Progenitor cell of endocrine pancreas (in vitro differentiated cells): ENCODE measurements at regions not wholly inside any gene's neighbourhood (a gene's known extent, or its start where the extent isn't known, plus 50 kb on each side); places are given as distances from the start of the nearest gene placed in this dataset.

Source experiments
- DNase-seq: peaks from one replicate; pipeline ENCODE4 v3.0.0; 2021; ENCODE audit warnings: low spot score; ENCODE audit not compliant: unreplicated experiment
- H3K27ac Mint-ChIP-seq: 2 replicates; pipeline ENCODE4 v1.8.0; 2021; ENCODE audit warnings: mild to moderate bottlenecking, moderate library complexity, mixed read lengths
- H3K27me3 Mint-ChIP-seq: 2 replicates; pipeline ENCODE4 v1.8.0; 2021; ENCODE audit warnings: mixed read lengths
- H3K36me3 Mint-ChIP-seq: 2 replicates; pipeline ENCODE4 v1.8.0; 2022; ENCODE audit warnings: mixed read lengths; ENCODE audit not compliant: insufficient read depth
- H3K4me1 Mint-ChIP-seq: 2 replicates; pipeline ENCODE4 v1.8.0; 2021; ENCODE audit warnings: low read depth, mixed read lengths
- H3K4me3 Mint-ChIP-seq: 2 replicates; pipeline ENCODE4 v1.8.0; 2021; ENCODE audit warnings: low read depth, mild to moderate bottlenecking, moderate library complexity, mixed read lengths
- H3K9me3 Mint-ChIP-seq: 2 replicates; pipeline ENCODE4 v1.8.0; 2021; ENCODE audit warnings: low read depth, mixed read lengths
- CTCF ChIP-seq: fragments of 200-600 bp; sonication (generic); IDR thresholded peaks from one replicate; pipeline ENCODE4 v1.5.0; 2021; ENCODE audit warnings: antibody characterized with exemption, mild to moderate bottlenecking; ENCODE audit not compliant: unreplicated experiment

- Mint-ChIP-seq H3K4me3 (no peak overlapping the region), H3K27me3 (peaks cover 17% of the 10 kb centered on the region), H3K36me3 (no peaks in the 10 kb centered on the region), H3K27ac (no peak overlapping the region), H3K4me1 (peaks cover 22% of the 10 kb centered on the region), H3K9me3 (no peaks in the 10 kb centered on the region)
- DNase-seq: no peak
- no peak for TF ChIP-seq CTCF
These were observed 104.0 kb upstream of the ALDH1B1 start for GRCh38 chr9:38288502-38288901.

- no peak for DNase-seq
- H3K27ac Mint-ChIP-seq: no peak overlapping the region
These were observed 105.0 kb upstream of the ALDH1B1 start for GRCh38 chr9:38287420-38287985.

GRCh38 chr9:38286766-38287165 lies 105.7 kb upstream of the ALDH1B1 start:
- Mint-ChIP-seq H3K27ac (no peak overlapping the region), H3K9me3 (no peaks in the 10 kb centered on the region)

More at GRCh38 chr9:38287420-38287985, 105.0 kb upstream of the ALDH1B1 start:
- H3K36me3 Mint-ChIP-seq: no peaks in the 10 kb centered on the region
- no peak for TF ChIP-seq CTCF
- no peaks in the 10 kb centered on the region for H3K9me3 Mint-ChIP-seq
- H3K4me3 Mint-ChIP-seq: no peak overlapping the region
- H3K4me1 Mint-ChIP-seq: peaks cover 18% of the 10 kb centered on the region
- peaks cover 15% of the 10 kb centered on the region for H3K27me3 Mint-ChIP-seq

GRCh38 chr9:38286357-38286756 lies 106.1 kb upstream of the ALDH1B1 start:
- Mint-ChIP-seq H3K36me3 (no peaks in the 10 kb centered on the region), H3K9me3 (no peaks in the 10 kb centered on the region), H3K27me3 (peaks cover 19% of the 10 kb centered on the region), H3K4me3 (no peak overlapping the region), H3K4me1 (peaks cover 23% of the 10 kb centered on the region), H3K27ac (no peak overlapping the region)
- no peak for DNase-seq
- no peak for TF ChIP-seq CTCF

More at GRCh38 chr9:38286766-38287165, 105.7 kb upstream of the ALDH1B1 start:
- Mint-ChIP-seq H3K27me3 (peaks cover 16% of the 10 kb centered on the region), H3K4me1 (peaks cover 19% of the 10 kb centered on the region), H3K4me3 (no peak overlapping the region), H3K36me3 (no peaks in the 10 kb centered on the region)
- TF ChIP-seq CTCF: no peak
- no peak for DNase-seq

GRCh38 chr9:38285236-38285635 lies 107.3 kb upstream of the ALDH1B1 start:
- Mint-ChIP-seq H3K36me3 (no peaks in the 10 kb centered on the region), H3K27ac (no peak overlapping the region), H3K4me3 (no peak overlapping the region), H3K27me3 (peaks cover 26% of the 10 kb centered on the region), H3K4me1 (peaks cover 22% of the 10 kb centered on the region), H3K9me3 (no peaks in the 10 kb centered on the region)
- DNase-seq: no peak
- TF ChIP-seq CTCF: no peak
